COLO829 (cell line): ENCODE measurements at regions not wholly inside any gene's neighbourhood (a gene's known extent, or its start where the extent isn't known, plus 50 kb on each side); places are given as distances from the start of the nearest gene placed in this dataset.

Experiments used
- DNase-seq: peaks from one replicate; pipeline ENCODE4 v3.0.0; 2012; ENCODE audit warnings: low spot score

- no peak for DNase-seq
These were observed 51.9 kb upstream of the PTPRS start for GRCh38 chr19:5392486-5392885.

GRCh38 chr19:5393088-5393487, 52.5 kb upstream of the PTPRS start:
- no peak for DNase-seq

- DNase-seq: no peak
These were observed 54.2 kb upstream of the PTPRS start for GRCh38 chr19:5394551-5395505.

DNA sequence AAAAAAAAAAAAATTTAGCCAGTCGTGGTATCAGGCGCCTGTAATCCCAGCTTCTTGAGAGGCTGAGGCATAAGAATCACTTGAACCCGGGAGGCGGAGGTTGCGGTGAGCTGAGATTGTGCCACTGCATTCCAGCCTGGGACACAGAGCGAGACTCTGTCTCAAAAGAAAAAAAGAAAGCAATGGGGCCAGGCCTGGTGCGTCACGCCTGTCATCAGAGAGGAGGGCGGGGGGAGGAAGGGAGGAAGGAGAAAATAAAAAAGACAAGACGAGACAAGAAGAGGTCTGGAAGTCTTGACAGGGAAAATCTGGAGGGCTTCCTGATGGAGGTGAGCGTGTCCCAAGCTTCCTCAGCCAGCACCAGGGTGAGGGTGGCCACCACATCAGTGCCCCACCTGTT, 54.9 kb upstream of the PTPRS start:
- DNase-seq: no peak

DNA sequence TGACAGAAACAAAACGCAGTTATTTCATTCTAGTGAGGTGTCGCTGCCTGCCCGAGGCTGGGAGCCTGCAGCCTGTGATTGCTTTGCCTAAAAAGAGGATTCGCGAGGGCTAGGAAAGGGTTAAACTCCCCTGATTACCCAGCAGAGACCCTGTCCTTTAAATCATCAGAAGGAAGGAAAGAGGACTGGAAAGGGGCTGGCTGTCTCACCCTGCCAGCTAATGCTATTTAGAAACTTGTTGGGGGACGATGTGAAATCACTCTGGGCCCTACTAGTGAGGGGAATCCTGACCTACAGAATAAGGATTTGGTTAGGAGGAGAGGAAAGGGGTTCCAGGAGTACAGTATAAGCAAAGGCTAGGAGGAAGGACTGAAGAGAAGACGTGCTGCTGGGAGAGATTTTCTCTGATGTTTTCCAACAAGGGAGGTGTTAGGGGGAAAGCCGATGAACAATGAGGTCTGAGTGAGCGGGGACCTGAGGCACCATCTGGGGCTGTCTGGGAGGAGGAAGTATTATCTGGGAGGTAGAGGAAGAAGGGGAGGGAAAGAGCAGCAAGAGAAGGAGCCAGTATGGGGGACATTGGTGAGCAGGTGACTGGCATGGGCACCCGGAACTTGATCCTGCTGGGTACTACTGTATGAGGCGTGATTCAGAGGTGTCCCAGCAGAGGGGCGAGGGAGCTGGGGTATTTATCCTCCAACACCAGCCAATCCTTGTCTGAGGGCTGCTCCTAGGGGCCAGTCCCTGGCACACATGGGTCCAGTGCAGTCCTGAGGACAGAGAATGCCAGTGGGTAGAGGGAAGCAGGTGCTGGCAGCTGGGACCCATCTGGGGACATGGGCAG, 55.7 kb upstream of the PTPRS start:
- no peak for DNase-seq

DNA sequence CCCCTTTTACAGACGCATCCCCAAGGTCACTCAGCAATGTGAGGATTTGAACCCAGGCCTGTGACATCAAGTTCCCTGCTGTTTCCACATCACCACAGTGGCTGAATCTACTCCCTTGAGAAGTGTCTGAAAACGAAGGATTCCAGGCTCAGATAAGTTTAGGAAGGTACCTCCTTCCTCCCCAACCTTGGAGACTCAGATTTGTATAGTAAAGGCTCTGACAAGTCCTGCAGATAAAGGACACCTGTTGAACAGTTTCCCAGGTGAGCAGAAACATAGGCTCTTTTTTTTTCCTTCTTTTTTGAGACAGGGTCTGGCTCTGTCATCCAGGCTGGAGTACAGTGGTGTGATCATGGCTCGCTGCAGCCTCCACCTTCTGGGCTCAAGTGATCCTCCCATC, 56.4 kb upstream of the PTPRS start:
- DNase-seq: no peak

- DNase-seq: peak; percentile 63
These were observed 57.2 kb upstream of the ZNRF4 start for GRCh38 chr19:5397804-5398692.

- no peak for DNase-seq
These were observed 56.5 kb upstream of the ZNRF4 start for GRCh38 chr19:5398693-5399057.

DNA sequence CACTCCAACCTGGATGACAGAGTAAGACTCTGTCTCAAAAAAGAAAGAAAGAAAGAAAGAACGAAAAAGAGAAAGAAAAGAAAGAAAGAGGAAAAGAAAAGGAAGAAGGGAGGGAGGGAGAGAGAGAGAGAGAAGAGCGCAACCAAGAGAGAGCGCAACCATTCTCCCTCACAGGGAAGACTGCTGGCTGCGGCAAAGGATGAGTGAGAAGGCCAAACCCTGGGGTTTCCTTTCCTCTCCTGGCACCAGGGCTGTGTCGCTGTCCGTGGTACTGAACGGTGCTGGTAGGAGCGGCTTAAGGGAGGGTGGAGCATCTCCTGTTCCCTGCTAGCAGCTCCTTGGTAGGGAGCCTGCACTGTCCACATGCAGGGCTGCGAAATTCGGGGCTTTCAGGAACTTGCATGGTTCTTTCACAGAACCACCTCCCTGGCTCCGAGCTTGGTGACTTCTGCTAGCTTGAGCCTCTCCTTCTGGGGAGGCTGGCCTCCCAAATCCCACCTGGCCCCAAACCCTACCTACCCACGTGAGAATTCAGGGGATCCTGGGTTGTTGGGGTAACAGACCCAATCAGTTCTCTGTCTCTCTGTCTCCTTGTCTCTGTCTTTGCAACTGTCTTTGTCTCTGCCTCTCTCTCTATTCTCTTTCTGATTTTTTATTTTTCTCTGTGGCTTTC, 51.1 kb upstream of the ZNRF4 start:
- peak; percentile 81 for DNase-seq
